OCI-LY1 (cell line): ENCODE measurements at regions not wholly inside any gene's neighbourhood (a gene's known extent, or its start where the extent isn't known, plus 50 kb on each side); places are given as distances from the start of the nearest gene placed in this dataset.

Experiments used
- H2AFZ ChIP-seq: fragments of 200-600 bp; sonication (generic), shearing (Covaris generic); 2 replicates; pipeline ENCODE4 v1.6.0; 2014; ENCODE audit warnings: antibody characterized with exemption, mild to moderate bottlenecking, low read length
- H3F3A ChIP-seq: fragments of 200-600 bp; sonication (generic), shearing (Covaris generic); 2 replicates; pipeline ENCODE4 v1.6.0; 2014; ENCODE audit warnings: mild to moderate bottlenecking, antibody characterized with exemption, low read length, moderate library complexity; ENCODE audit not compliant: insufficient read depth
- H3K27ac ChIP-seq: fragments of 200-600 bp; sonication (generic); 2 replicates; pipeline ENCODE4 v1.5.1; 2014; ENCODE audit warnings: low read length, mixed run types, mild to moderate bottlenecking, low read depth; ENCODE audit not compliant: poor library complexity, severe bottlenecking
- H3K27me3 ChIP-seq: fragments of 200-600 bp; sonication (generic); 2 replicates; pipeline ENCODE4 v1.6.0; 2014; ENCODE audit warnings: antibody characterized with exemption, mild to moderate bottlenecking, low read length, moderate library complexity; ENCODE audit not compliant: insufficient read depth
- H3K36me3 ChIP-seq: fragments of 200-600 bp; sonication (generic); 2 replicates; pipeline ENCODE4 v1.6.1; 2014; ENCODE audit warnings: mild to moderate bottlenecking, antibody characterized with exemption, low read length, moderate library complexity, mixed read lengths; ENCODE audit not compliant: insufficient read depth
- H3K4me1 ChIP-seq: fragments of 200-600 bp; sonication (generic); 2 replicates; pipeline ENCODE4 v1.5.1; 2014; ENCODE audit warnings: mild to moderate bottlenecking, low read length, moderate library complexity; ENCODE audit not compliant: insufficient read depth, severe bottlenecking
- H3K4me2 ChIP-seq: fragments of 200-600 bp; sonication (generic), shearing (Covaris generic); 2 replicates; pipeline ENCODE4 v1.6.1; 2014; ENCODE audit warnings: low read length
- H3K4me3 ChIP-seq: fragments of 200-600 bp; sonication (generic); 2 replicates; pipeline ENCODE4 v1.5.1; 2014; ENCODE audit warnings: low read length, low read depth, mild to moderate bottlenecking, mixed read lengths; ENCODE audit not compliant: poor library complexity, severe bottlenecking
- H3K79me2 ChIP-seq: fragments of 200-600 bp; shearing (Covaris generic); 2 replicates; pipeline ENCODE4 v1.6.1; 2016; ENCODE audit warnings: mixed run types, low read length, mixed read lengths; ENCODE audit not compliant: insufficient read depth
- H3K9ac ChIP-seq: fragments of 200-600 bp; sonication (generic), shearing (Covaris generic); 2 replicates; pipeline ENCODE4 v1.6.1; 2014; ENCODE audit warnings: mild to moderate bottlenecking, low read length, mixed read lengths
- H3K9me2 ChIP-seq: fragments of 200-600 bp; sonication (generic), shearing (Covaris generic); 2 replicates; pipeline ENCODE4 v1.6.1; 2014; ENCODE audit warnings: low read depth, mild to moderate bottlenecking, low read length, mixed read lengths
- H3K9me3 ChIP-seq: fragments of 200-600 bp; shearing (Covaris generic); 2 replicates; pipeline ENCODE4 v1.6.1; 2014; ENCODE audit warnings: low read length, mixed read lengths
- H4K20me1 ChIP-seq: fragments of 200-600 bp; sonication (generic), shearing (Covaris generic); 2 replicates; pipeline ENCODE4 v1.6.0; 2016; ENCODE audit warnings: mild to moderate bottlenecking, low read length; ENCODE audit not compliant: insufficient read depth
- EZH2 ChIP-seq: fragments of 200-600 bp; sonication (generic), shearing (Covaris generic); IDR thresholded peaks from 2 replicates; pipeline ENCODE4 v1.8.0; 2017; ENCODE audit warnings: borderline replicate concordance, mixed run types, mild to moderate bottlenecking, antibody characterized with exemption, low read length, moderate library complexity, mixed read lengths
- TF ChIP-seq, protein P1 (sequence below): fragments of 200-600 bp; sonication (generic), shearing (Covaris generic); IDR thresholded peaks from 2 replicates; pipeline ENCODE4 v1.5.1; 2017; ENCODE audit warnings: mild to moderate bottlenecking, antibody characterized with exemption, low read length, moderate library complexity, mixed read lengths

DNA sequence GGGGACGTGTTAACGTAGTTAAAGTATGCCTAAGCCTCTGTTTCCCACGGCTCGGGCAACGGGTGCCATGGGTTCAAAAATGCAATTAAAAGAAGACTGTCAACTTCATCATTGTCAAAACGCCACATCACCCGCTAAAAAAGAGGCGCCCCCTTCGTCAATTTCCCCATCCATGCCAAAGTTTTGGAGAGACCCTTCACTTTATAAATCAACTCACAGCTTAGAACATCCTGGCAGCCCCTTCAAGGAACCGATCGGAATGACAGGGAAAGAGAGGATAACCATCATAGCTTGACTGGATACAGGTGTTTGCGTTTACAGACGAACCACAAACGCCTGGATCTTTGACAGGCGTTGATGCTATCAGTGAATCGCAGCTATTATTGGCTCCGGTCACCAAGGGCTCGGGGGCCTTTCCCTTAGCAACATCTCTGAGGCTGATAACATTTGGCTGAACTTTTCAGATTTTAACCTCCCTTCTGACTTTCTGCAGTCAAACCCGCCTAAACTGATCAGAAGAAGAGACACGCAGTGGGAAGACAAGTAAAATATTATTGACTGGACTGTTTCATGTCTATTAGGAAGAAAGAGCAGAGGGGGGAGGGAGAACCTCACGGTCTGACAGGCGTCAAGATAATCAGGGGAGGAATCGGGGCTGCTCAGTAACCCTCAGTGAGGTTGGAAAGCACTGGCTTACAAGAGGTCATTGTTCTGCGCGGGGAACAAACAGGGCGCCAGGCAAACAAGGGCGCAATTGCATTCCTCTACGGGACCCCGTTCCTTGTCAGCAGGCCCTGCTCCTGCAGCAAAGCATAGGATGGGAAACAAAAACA is 322.5 kb upstream of the ZNF507 start:
- no peak for TF ChIP-seq EZH2
- TF ChIP-seq, protein P1, sequence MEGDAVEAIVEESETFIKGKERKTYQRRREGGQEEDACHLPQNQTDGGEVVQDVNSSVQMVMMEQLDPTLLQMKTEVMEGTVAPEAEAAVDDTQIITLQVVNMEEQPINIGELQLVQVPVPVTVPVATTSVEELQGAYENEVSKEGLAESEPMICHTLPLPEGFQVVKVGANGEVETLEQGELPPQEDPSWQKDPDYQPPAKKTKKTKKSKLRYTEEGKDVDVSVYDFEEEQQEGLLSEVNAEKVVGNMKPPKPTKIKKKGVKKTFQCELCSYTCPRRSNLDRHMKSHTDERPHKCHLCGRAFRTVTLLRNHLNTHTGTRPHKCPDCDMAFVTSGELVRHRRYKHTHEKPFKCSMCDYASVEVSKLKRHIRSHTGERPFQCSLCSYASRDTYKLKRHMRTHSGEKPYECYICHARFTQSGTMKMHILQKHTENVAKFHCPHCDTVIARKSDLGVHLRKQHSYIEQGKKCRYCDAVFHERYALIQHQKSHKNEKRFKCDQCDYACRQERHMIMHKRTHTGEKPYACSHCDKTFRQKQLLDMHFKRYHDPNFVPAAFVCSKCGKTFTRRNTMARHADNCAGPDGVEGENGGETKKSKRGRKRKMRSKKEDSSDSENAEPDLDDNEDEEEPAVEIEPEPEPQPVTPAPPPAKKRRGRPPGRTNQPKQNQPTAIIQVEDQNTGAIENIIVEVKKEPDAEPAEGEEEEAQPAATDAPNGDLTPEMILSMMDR: no peak
- no peak overlapping the region for H2AFZ ChIP-seq
- H3K36me3 ChIP-seq: no peaks in the 10 kb centered on the region
- H3K9me2 ChIP-seq: no peaks in the 10 kb centered on the region
- no peak overlapping the region for H3K27ac ChIP-seq
- H3K9me3 ChIP-seq: no peaks in the 10 kb centered on the region
- H3K4me2 ChIP-seq: no peak overlapping the region
- no peaks in the 10 kb centered on the region for H3F3A ChIP-seq
- H4K20me1 ChIP-seq: no peaks in the 10 kb centered on the region
- no peaks in the 10 kb centered on the region for H3K79me2 ChIP-seq
- no peaks in the 10 kb centered on the region for H3K4me1 ChIP-seq
- H3K4me3 ChIP-seq: no peak overlapping the region
- no peak overlapping the region for H3K9ac ChIP-seq
- no peaks in the 10 kb centered on the region for H3K27me3 ChIP-seq

DNA sequence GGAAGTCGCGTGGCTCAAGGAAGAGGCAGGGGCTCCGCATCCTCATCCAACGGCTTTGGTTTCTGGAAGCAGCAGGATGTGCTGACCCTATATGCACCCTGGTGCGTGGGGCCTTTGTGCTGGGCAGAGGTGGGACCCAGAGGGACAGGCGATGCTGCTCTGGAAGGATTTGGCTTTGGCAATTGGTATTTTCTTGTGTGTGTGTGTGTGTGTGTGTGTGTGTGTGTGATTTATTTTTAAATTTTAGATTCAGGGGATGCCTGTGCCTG is 321.9 kb upstream of the ZNF507 start:
- no peaks in the 10 kb centered on the region for H3K36me3 ChIP-seq
- no peaks in the 10 kb centered on the region for H3K79me2 ChIP-seq
- H4K20me1 ChIP-seq: no peaks in the 10 kb centered on the region
- H3K27ac ChIP-seq: no peak overlapping the region
- no peak for TF ChIP-seq EZH2
- TF ChIP-seq, protein P1: no peak
- H3K4me3 ChIP-seq: no peak overlapping the region
- no peaks in the 10 kb centered on the region for H3F3A ChIP-seq
- H3K9me2 ChIP-seq: no peaks in the 10 kb centered on the region
- no peaks in the 10 kb centered on the region for H3K27me3 ChIP-seq
- H3K9ac ChIP-seq: no peak overlapping the region
- no peak overlapping the region for H3K4me2 ChIP-seq
- H3K9me3 ChIP-seq: no peaks in the 10 kb centered on the region
- no peak overlapping the region for H2AFZ ChIP-seq
- no peaks in the 10 kb centered on the region for H3K4me1 ChIP-seq

DNA sequence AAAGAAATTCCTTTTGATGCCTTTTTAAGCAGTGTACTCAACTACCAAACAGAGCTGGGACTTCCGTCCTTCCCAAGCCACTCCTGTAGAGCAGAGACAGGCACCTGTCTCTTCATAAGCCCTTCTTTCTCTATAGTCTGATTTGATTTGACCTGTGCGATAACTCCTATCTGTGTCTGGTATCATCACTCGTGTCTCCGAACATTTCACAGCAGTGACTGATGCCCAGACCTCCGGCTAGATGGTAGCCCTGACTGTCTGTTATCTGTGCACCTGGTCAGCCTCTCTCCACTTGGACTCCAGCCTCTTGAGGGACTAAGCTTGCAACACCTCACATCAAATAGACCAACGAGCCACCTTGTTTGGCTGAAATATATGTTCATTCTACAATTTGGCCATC is 316.2 kb upstream of the ZNF507 start:
- no peak for TF ChIP-seq EZH2
- TF ChIP-seq, protein P1: no peak
- Histone ChIP-seq H3K4me2 (no peak overlapping the region), H3K9me2 (no peaks in the 10 kb centered on the region), H3K4me1 (no peaks in the 10 kb centered on the region), H3K4me3 (no peak overlapping the region), H3K27ac (no peak overlapping the region), H3K36me3 (no peaks in the 10 kb centered on the region), H3F3A (no peaks in the 10 kb centered on the region), H4K20me1 (no peaks in the 10 kb centered on the region), H3K27me3 (no peaks in the 10 kb centered on the region), H3K9me3 (no peaks in the 10 kb centered on the region), H3K9ac (no peak overlapping the region), H2AFZ (no peak overlapping the region), H3K79me2 (no peaks in the 10 kb centered on the region)
